Middle frontal gyrus (tissue), 1 donor: ENCODE measurements at regions not wholly inside any gene's neighbourhood (a gene's known extent, or its start where the extent isn't known, plus 50 kb on each side); places are given as distances from the start of the nearest gene placed in this dataset.

ENCODE experiments used
- DNase-seq: peaks from one replicate; pipeline ENCODE4 v3.0.0-alpha.2; 2015; ENCODE audit warnings: low spot score; ENCODE audit errors: extremely low spot score

GRCh38 chr15:95715116-95715903, 615.2 kb upstream of the NR2F2 start:
- DNase-seq, result no peak

- no peak for DNase-seq
Measured at GRCh38 chr15:95715906-95716656, 614.4 kb upstream of the NR2F2 start.

GRCh38 chr15:95716708-95717107, 613.8 kb upstream of the NR2F2 start:
- no peak for DNase-seq

GRCh38 chr15:95718441-95718840, 612.1 kb upstream of the NR2F2 start:
- DNase-seq, result no peak

- no peak for DNase-seq
Measured at GRCh38 chr15:95724908-95725633, 605.4 kb upstream of the NR2F2 start.

- no peak for DNase-seq
Measured at GRCh38 chr15:95726891-95727290, 603.6 kb upstream of the NR2F2 start.

- DNase-seq, result no peak
Measured at GRCh38 chr15:95733931-95734330, 596.6 kb upstream of the NR2F2 start.

- DNase-seq, result no peak
Measured at GRCh38 chr15:95734422-95735316, 595.8 kb upstream of the NR2F2 start.

- no peak for DNase-seq
Measured at GRCh38 chr15:95737060-95737459, 593.4 kb upstream of the NR2F2 start.

- DNase-seq, result no peak
Measured at GRCh38 chr15:95739131-95739530, 591.4 kb upstream of the NR2F2 start.

- no peak for DNase-seq
Measured at GRCh38 chr15:95741830-95742229, 588.7 kb upstream of the NR2F2 start.

GRCh38 chr15:95742256-95742655, 588.2 kb upstream of the NR2F2 start:
- DNase-seq, result no peak

GRCh38 chr15:95742836-95743235, 587.7 kb upstream of the NR2F2 start:
- DNase-seq, result no peak

- DNase-seq, result no peak
Measured at GRCh38 chr15:95757171-95757570, 573.3 kb upstream of the NR2F2 start.

- no peak for DNase-seq
Measured at GRCh38 chr15:95758451-95758850, 572.0 kb upstream of the NR2F2 start.

- DNase-seq, result no peak
Measured at GRCh38 chr15:95758851-95759250, 571.6 kb upstream of the NR2F2 start.

GRCh38 chr15:95760508-95760907, 570.0 kb upstream of the NR2F2 start:
- no peak for DNase-seq

- DNase-seq, result no peak
Measured at GRCh38 chr15:95761501-95762165, 568.9 kb upstream of the NR2F2 start.

- no peak for DNase-seq
Measured at GRCh38 chr15:95763426-95763825, 567.1 kb upstream of the NR2F2 start.

GRCh38 chr15:95765161-95765560, 565.3 kb upstream of the NR2F2 start:
- DNase-seq, result no peak

- DNase-seq, result no peak
Measured at GRCh38 chr15:95770196-95770595, 560.3 kb upstream of the NR2F2 start.
